Superior temporal gyrus (tissue), 1 donor: ENCODE measurements at regions not wholly inside any gene's neighbourhood (a gene's known extent, or its start where the extent isn't known, plus 50 kb on each side); places are given as distances from the start of the nearest gene placed in this dataset.
"Not testable (repeated sequence)": the region's sequence is repeated elsewhere in the genome, so short reads cannot be mapped to it uniquely, and the experiment has no call there.

Experiments
- DNase-seq: peaks from one replicate; pipeline ENCODE4 v3.0.0-alpha.2; 2016; ENCODE audit errors: extremely low spot score

DNA sequence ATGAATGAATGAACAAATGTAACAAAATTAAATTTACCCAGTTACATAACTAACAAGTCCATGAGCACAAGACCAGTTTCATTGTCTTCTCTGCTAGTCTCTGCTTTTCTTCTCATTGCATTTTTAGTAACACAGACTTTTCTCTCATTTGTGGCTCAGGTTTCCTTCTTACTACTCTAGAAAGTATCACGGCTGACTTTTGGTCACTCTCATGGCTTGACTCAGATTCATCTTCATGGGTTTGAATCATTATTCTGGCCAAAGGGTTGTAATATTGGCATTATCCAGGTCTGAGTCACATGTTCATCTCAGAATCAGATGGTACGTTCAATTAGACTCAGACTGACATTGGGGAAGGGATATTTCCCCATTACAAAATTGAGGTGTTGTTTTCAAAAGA, 121.5 kb upstream of the SATB1 start:
- no peak for DNase-seq

DNA sequence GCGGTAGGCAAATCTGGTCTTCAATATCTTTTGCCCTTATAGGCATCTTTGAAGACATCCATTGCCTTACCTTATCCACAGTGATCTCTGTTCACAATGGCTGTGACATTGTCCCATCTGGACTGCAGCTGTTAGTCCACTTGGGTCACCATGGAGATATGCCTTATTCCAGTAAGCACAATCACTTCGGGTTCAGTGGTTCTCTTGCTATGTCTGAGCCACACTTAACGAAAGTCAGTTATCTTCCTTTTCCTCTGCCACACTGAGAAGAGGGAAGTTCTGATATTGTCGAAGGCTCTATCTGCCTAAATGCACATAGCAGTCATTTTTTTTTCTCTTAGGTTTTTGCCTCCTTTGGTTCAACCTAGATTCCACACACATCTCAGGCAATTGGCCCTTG, 119.0 kb upstream of the SATB1 start:
- no peak for DNase-seq

DNA sequence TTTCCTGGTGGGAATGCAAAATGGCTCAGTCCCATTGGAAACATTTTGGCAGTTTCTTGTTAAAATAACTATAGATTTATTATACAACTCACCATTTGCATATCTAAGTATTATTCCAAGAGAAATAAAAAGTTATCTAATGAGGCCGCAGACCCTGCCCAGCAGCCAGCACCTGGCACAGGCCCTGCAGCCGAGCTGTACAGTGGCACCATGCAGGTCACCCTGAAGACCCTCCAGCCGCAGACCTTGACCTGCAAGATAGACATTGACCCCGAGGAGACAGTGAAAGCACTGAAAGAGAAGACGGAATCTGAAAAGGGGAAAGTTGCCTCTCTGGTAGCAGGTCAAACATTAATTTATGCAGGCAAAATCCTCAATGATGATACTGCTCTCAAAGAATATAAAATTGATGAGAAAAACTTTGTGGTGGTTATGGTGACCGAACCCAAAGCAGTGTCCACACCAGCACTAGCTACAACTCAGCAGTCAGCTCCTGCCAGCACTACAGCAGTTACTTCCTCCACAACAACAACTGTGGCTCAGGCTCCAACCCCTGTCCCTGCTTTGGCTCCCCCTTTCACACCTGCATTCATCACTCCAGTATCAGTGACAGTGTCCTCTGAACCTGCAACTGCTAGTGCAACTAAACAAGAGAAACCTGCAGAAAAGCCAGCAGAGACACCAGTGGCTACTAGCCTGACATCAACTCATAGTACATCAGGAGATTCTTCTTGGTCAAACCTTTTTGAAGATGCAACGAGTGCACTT, 113.5 kb upstream of the SATB1 start:
- no peak for DNase-seq

DNA sequence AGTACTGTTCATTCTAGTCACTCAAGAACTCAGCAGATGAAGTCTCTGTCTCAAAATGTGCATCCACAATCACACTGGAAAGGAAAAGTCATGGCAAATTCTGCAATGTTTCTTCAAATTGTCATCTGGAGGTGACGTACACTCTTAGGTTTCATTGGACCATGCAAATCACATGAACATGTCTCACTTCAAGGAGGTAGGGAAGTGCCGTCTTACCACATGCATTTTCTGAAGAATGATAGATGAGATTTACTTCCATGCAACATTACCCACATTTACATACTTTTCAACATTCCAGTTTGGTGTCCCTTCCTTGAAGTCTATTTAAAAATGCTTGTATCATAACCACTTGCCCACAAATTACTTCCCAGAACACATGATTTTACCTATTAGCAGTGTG, 107.9 kb upstream of the SATB1 start:
- DNase-seq: no peak

DNA sequence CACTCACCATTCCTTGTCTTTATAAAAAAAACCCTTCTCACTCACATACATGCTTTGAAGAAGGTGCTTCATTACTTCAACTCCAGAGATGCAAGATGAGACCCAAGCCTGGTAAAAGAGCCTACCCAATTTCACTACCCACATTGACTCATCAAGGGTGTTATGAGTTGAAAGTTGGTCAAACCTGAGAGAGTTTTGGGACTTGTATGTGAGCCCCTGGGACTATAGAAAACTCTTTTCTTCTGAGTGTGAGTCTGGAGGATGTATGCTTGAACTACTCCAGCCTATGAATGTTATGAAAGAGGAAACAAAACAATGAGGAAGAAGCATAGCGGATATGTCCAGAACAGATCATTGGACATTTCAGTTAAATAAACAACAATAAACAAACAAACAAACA, 106.5 kb upstream of the SATB1 start:
- no peak for DNase-seq

DNA sequence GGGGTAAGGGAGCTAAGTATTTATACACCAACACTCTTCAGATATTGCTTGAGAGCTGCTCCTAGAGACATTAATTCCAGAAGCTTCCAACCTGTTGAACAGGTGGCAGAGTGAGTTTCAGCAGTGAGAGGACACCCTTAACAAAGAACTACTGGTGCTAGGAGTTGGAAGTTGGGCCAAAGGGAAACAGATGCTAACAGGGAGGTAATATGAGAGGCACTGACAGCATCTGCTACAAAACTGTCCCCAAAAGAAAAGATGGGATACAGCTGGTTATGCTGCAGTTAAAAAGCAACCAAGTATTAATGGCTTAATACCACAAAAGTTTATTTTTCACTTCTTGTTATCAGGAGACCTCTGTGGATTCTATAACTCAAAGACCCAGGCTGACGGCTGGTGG, 104.5 kb upstream of the SATB1 start:
- no peak for DNase-seq

DNA sequence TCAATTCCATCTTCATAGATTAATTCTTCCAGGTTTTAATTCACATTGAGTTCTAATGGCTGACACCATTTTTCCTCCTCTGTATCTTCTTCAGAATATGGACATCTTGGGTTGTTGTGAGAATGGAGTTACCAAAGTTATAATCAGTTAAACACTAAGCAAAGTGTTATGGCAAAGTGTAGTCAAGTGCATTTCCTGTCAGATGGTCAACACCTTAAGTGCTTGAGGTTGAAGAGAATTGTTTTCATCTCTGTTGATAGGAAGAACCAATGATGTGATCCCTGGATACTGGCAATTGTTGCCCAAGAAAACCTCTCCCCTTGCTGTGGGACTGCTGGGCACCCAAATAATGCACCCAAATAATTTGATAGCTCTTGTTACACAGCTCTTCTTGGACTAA, 102.6 kb upstream of the SATB1 start:
- no peak for DNase-seq

DNA sequence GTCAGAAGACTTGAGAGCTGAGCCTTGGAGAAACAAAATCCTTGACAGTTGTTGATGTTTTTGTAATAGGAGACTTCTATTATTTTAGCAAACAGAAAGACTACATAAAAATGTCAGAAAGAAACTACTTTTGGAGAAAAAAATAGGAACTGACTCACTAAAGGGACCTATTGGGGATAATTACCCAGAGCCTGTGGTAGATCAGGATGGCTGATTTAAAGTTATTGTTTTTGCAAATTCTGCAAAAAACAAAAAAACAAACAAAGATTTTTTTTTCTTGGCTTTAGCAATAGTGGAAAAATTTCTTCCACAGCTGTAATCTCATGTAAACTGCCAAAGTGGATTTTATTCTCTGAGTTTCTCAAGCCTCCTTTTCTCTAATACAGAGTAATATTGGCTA, 101.5 kb upstream of the SATB1 start:
- no peak for DNase-seq

DNA sequence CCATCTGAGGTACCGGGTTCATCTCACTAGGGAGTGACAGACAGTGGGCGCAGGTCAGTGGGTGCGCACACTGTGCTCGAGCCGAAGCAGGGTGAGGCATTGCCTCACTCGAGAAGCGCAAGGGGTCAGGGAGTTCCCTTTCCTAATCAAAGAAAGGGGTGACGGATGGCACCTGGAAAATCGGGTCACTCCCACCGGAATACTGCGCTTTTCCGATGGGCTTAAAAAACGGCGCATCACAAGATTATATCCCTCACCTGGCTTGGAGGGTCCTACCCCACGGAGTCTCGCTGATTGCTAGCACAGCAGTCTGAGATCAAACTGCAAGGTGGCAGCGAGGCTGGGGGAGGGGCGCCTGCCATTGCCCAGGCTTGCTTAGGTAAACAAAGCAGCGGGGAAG, 91.0 kb upstream of the SATB1 start:
- DNase-seq: not testable (repeated sequence)

DNA sequence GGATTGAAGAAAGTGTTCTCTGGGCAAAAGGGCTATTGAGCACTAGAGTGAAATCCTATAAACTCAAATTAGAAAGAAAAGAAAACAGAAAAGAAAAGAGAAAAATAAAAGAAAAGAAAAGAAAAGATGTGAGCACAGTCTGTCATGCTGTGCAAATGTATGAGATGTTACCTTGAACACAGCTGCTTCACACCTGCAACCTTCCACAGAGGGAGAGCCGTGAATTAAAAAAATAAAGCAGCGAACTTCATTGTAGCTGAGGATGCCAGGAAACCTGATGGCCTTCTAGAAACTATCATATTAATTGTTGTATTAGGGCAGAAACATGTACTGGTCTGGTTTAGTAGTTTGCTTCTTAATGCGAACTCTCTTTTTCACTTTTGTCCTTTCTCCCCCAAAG, 88.0 kb upstream of the SATB1 start:
- no peak for DNase-seq

DNA sequence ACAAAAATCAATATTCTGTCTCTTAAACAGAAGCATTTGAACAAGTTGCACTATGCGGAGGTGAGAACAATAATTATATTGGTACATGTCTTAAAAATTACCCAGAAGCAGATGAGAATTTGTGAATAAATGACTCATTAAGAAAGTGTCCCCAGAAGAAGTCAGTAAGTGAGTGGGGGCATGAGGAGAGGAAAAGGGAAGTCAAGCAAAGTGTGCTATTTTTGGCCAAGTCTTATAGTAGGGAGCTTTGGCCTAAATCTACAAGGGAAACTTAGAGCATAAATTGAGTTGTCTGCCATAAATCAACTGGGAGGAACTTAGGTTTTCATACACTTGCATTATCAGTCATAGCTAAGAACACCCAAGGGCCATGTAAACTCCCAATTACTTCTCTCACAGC, 86.9 kb upstream of the SATB1 start:
- DNase-seq: no peak

DNA sequence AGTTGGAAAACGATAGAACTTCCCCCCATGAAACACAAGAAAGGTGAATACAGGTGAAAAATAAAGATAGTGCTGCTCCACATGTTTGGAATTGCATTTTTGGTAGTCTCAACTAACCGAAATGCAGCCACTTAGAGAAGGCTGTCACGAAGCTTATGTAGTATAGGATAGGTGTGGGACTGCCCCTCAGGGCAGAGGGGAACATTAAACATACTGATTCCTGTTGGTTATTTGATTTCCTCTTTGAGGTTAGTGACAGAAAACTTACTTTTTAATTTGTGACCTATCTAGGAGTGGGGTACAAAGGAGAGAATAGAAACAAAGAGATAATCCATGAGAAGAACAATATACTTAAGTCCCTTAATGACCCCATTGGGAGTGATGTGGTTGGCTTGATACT, 85.8 kb upstream of the SATB1 start:
- no peak for DNase-seq

DNA sequence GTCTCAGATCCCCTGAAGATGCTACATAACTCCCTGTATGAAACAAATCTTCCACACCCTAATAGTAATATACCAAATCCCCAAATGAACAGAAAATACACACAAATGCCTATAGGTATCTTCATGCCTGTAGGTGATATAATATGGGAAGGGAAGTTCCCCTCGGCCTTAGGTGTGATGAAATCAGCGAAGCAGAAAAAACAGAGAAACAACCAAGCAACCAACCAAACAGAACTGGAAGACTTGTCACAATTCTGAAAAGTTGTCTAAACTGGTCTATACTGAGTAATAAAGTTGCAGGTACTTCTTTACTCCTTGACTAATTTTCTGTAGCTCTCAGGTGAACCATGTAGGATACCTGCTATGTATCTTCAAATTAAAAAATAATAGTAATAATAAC, 82.2 kb upstream of the SATB1 start:
- no peak for DNase-seq

DNA sequence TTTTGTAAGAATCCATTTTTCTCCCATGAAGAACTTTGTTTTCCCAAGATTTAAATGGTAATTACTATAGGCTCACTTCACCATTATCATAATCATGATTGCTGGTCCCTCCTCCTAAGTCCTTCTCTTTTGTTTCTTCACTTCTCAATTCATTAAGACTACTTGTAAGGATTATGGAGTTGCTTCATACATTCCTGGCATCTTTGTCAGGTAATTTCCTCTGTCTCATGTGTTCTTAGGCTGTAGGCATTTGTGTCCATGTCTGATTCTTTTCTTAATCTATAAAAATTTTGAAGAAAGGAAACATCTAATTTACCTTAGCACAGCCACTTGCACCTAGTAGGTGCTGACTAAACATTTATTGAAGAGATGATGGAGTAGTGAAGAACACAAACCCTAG, 79.9 kb upstream of the SATB1 start:
- DNase-seq: no peak

DNA sequence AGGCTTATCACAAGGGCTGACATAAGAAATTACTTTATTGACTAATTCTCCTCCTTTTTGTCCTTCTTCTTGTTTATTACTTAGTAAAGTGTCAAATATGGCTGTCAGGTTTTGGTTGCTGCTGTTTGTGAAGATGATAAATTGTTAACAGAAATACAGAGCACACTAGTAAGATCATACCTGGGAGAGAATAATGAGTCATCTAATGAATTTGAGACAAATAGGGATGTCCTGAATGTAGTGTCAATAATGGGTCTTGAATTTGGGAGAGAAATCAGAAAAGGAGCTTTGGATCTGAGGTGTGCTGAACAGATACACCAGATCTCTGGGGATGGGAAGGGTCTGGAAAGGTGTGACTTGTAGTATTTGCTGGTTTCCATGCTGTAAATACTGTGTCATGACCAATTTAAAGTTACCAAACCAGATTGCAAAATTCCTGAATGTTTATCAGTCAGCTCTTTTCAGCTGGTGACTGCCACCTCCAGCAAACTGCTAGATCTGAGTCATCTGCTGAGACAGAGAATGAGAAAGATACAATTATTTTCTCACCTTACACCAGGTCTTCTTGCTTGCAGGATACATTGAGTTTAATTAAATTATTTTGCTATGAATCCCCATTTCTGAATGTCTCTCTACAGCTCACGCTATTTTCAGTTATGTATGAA, 76.7 kb upstream of the SATB1 start:
- no peak for DNase-seq

DNA sequence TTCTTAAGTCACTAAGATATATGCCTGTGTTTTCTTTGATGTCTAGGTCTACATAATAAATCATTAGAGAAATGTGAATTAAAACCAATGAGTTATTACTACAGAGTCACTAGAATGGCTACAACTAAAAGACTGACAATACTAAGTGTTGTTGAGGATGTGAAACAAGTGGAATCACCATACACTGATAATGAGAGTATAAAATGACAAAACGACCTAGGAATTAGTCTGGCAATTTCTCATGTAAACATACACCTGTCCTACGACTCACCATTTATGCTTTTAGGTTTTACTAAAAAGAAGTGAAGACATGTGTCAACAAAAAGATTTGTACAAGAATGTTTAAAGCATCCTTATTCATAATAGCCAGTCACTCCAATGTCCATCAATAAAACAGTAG, 75.2 kb upstream of the SATB1 start:
- no peak for DNase-seq

DNA sequence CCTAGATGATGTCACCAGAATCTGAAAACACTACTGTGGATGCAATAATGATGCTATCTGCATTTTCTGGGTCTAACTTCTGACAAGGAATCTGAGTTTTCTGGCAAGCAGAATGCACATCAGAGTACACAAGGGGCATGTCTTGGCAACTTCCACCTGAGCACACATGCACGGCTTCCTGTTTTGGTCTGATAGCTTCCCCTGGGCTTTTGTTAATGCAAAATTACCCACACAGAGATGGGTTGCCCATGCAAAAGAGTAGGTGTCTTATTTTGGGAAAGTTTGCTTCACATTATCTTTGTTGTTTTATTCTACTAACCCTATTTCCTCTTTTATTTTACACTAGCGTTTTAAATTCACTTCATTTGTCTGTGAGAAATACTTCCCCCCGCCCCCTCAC, 74.2 kb upstream of the SATB1 start:
- DNase-seq: no peak

DNA sequence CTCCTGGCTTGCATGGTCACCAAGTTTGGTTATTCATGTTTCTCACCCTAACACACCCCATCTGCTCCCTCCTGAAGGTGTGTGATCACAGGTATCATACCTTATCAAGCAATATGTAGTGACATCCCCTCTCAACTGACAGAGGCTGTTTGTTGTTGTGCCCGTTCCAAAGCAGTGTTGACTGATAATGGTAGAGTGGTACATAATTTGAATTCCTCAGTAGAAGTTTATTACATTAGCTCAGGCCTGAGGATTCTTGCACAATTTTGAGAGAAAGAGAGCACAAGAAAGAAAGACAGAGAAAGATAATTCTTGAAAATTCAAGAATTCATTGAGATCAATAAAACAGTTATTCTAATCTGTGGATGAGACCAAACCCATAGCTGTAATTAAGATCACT, 69.1 kb upstream of the SATB1 start:
- DNase-seq: no peak

DNA sequence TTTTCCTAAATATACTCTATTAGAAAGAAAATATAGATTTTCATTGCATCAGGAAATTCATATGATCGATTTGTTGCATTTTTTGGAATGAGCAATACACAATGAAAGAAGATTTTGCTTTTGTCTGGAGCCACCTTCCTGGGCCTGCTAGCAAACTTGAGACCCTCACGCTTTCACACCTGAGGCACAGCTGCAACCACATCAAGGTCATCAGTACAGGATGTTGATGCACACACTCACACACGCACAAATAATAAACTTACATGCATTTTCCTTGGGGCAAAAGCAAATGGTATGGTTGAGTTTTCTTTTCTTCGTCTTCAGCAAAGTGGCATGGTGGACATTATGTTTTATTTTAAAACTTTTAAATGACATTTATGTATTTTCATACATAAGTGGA, 64.8 kb upstream of the SATB1 start:
- no peak for DNase-seq

DNA sequence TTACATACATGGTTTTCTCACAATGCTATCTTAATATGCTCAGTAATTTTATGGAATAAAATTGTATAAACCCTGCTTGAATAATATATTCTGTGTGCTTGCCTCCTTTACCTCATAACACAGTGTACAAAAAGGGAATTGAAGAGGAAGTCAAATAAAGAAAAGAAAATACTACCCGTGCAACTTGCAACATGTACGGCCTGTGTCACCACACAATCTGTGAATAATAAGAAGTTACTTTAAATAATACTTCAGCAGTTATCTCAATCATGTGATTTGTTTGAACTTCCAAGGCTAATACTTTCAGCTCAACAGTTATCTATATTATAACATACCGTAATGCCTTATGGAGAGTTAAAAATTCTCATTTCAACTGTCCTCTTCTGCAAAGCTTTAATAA, 58.1 kb upstream of the SATB1 start:
- DNase-seq: no peak

DNA sequence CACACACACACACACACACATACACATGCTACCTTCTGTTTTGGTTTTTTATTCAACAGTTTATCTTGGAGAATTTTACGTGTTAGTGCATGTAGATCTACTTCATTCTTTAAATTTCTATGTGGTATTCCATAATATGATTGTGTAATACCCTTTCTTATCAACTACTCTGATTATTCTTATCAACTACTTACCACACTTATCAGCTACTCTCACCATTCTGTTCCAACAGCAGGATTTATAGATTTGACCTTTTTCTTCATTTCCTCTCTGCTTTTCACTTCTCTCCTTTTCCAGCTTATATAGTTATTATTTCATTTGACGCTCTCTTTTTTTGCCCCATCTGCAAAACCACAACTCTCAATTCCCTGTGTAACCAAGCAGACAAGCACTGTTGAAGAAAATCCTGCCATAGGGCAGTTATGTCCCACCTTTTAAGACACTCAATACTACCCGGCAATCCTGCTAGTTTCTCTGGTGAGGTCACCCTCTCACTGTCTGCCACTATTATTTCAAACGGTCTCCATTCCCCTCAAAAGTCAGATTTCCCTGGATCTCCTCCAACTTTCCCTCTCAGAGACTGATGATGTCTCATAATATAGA, 56.9 kb upstream of the SATB1 start:
- DNase-seq: no peak

DNA sequence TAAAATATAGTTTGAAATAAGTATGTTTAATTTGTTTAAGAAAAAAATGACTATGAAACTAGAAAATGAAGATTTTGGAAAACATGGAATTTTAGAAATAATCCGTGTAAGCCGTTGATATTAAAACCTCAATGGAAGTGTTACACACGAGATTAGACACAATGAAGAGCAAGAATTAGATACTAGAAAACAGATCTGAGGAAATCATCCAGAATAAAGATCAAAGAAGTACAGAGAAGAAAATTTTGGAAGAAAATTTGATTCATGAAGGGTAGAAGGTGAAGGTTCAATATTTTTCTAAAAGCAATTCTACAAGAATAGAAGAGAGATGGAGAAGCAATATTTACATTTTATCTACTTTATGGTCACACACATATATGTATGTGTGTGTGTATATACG, 52.5 kb upstream of the SATB1 start:
- DNase-seq: no peak
